Natural killer cell (primary cell): ENCODE measurements at regions not wholly inside any gene's neighbourhood (a gene's known extent, or its start where the extent isn't known, plus 50 kb on each side); places are given as distances from the start of the nearest gene placed in this dataset.

Experiments used
- ATAC-seq, 3 donors: fragments of 150-1000 bp in 2 of 3; fragments of 200-7000 bp in 1 of 3; cut with Tn5 transposase; 1 replicate in 1 of 3; 2 replicates in 2 of 3; pipeline ENCODE4 v1.10.0; 2021; ENCODE audit warnings: mild to moderate bottlenecking in 2 of 3, moderate library complexity in 2 of 3
- DNase-seq, 2 donors: peaks; one replicate each; pipeline versions ENCODE4 v3.0.0 to v3.0.0-alpha.2; 2013 to 2021; ENCODE audit warnings: mixed read lengths in 1 of 2
- H3K27ac ChIP-seq: one replicate; pipeline ENCODE4 v1.5.1; 2013; ENCODE audit warnings: mild to moderate bottlenecking, low read length
- H3K27me3 ChIP-seq: one replicate; pipeline ENCODE4 v1.6.1; 2013; ENCODE audit warnings: low read length; ENCODE audit not compliant: control insufficient read depth, insufficient read depth
- H3K36me3 ChIP-seq: one replicate; pipeline ENCODE4 v1.6.1; 2013; ENCODE audit warnings: low read length; ENCODE audit not compliant: control insufficient read depth, insufficient read depth
- H3K4me1 ChIP-seq: one replicate; pipeline ENCODE4 v1.6.1; 2013; ENCODE audit warnings: low read length; ENCODE audit not compliant: control insufficient read depth, insufficient read depth
- H3K4me3 ChIP-seq: one replicate; pipeline ENCODE4 v1.5.1; 2013; ENCODE audit warnings: low read length
- H3K9me3 ChIP-seq: one replicate; pipeline ENCODE4 v1.6.1; 2013; ENCODE audit warnings: low read length; ENCODE audit not compliant: control insufficient read depth, insufficient read depth
- H3K27ac Mint-ChIP-seq, 2 donors: one replicate each; pipeline ENCODE4 v1.8.0; 2022; ENCODE audit warnings: mild to moderate bottlenecking in 2 of 2, mixed read lengths in 2 of 2, moderate library complexity in 1 of 2
- H3K27me3 Mint-ChIP-seq, 2 donors: one replicate each; pipeline ENCODE4 v1.8.0; 2022; ENCODE audit warnings: low read depth in 2 of 2, mixed read lengths in 2 of 2
- H3K36me3 Mint-ChIP-seq: one replicate; pipeline ENCODE4 v1.8.0; 2022; ENCODE audit warnings: mixed read lengths
- H3K4me1 Mint-ChIP-seq, 2 donors: one replicate each; pipeline ENCODE4 v1.8.0; 2022; ENCODE audit warnings: mixed read lengths in 2 of 2
- H3K4me3 Mint-ChIP-seq: one replicate; pipeline ENCODE4 v1.8.0; 2022; ENCODE audit warnings: mild to moderate bottlenecking, moderate library complexity, mixed read lengths
- H3K9me3 Mint-ChIP-seq, 2 donors: one replicate each; pipeline ENCODE4 v1.8.0; 2022; ENCODE audit warnings: mixed read lengths in 2 of 2
- WGBS: methylation state at CpG from one replicate; pipeline ENCODE4 v1.1.7; 2013; ENCODE audit warnings: missing lambda C conversion rate; ENCODE audit not compliant: insufficient coverage; 5-methylcytosine and 5-hydroxymethylcytosine counted together
- intact Hi-C: fragments of 100-400 bp; cut with micrococcal nuclease; formaldehyde crosslinking; loops from one replicate; pipeline ENCODE4 v1.14.2; 2022
- TF ChIP-seq, protein P1 (sequence below): fragments of 200-600 bp; IDR thresholded peaks from one replicate; pipeline ENCODE4 v1.8.0; 2022; ENCODE audit warnings: antibody characterized with exemption

DNA sequence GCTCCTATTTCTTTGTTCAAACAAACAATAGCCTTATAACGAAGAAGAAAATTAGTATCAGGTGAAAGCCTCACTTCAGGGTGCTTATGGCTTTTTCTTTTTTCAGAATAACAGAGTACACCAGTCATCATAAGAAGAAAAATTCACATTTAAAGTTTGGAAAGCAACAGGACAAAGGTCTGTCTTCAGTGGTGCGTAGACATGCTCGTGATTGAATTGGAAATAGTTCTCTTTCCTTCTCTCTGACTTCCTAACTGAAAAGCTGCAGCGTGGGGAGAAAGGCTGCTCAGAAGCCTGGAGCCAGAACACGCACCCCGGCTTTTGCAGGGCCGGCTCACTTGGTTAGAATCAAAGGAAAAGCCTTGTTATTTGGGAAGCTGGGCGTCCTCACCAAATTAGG is 127.6 kb upstream of the ZNF516 start:
- Mint-ChIP-seq H3K9me3 (no peaks in the 10 kb centered on the region), H3K36me3 (no peaks in the 10 kb centered on the region), H3K27ac (no peak overlapping the region), H3K27me3 (peaks cover 14 to 30% of the 10 kb centered on the region in 2 donors), H3K4me1 (peaks cover 4 to 9% of the 10 kb centered on the region in 2 donors), H3K4me3 (no peak overlapping the region)
- TF ChIP-seq, protein P1, sequence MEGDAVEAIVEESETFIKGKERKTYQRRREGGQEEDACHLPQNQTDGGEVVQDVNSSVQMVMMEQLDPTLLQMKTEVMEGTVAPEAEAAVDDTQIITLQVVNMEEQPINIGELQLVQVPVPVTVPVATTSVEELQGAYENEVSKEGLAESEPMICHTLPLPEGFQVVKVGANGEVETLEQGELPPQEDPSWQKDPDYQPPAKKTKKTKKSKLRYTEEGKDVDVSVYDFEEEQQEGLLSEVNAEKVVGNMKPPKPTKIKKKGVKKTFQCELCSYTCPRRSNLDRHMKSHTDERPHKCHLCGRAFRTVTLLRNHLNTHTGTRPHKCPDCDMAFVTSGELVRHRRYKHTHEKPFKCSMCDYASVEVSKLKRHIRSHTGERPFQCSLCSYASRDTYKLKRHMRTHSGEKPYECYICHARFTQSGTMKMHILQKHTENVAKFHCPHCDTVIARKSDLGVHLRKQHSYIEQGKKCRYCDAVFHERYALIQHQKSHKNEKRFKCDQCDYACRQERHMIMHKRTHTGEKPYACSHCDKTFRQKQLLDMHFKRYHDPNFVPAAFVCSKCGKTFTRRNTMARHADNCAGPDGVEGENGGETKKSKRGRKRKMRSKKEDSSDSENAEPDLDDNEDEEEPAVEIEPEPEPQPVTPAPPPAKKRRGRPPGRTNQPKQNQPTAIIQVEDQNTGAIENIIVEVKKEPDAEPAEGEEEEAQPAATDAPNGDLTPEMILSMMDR: no peak
- ATAC-seq: no peak
- H3K9me3 ChIP-seq: no peaks in the 10 kb centered on the region
- WGBS: 85% methylated on average over 8 of the region's 8 CpGs
- no peak overlapping the region for H3K4me3 ChIP-seq
- H3K27ac ChIP-seq: no peak overlapping the region
- no peak for DNase-seq
- H3K27me3 ChIP-seq: no peaks in the 10 kb centered on the region
- no peaks in the 10 kb centered on the region for H3K36me3 ChIP-seq
- intact Hi-C loops: no loop called here
- H3K4me1 ChIP-seq: peaks cover 8% of the 10 kb centered on the region

DNA sequence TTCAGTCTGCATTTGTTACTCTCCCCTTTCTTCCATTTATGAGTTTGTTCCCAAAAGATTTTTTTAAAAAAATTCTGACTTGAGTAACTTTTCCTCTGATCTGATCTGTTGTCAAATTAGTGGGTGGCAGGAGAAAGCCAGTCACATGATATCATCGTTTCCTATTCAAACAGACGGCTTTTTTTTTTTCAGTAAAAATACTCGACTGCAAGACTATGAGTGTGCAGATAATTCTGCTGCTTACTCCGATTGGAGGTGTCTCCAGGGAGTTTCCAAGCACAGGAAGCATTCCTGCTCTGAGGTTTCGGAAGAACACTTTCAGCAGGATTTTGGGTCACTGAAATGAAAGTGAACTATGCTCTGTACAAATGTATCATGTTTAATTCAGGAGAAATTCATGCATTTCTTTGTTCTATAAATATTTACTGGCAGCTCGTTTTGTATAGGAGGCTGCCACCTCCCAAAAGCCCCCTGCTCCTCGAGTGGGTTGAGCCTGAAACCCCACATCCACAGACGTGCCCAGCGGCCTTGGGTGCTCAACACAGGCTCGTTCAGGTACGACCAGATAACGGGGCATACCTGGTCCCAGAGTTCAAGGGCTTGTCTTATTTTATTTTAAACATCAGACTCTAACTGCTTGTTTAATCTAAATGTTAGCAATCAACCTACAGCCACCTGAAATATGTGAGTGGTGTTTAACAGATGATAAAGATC is 126.9 kb upstream of the ZNF516 start:
- no peaks in the 10 kb centered on the region for H3K36me3 ChIP-seq
- H3K27ac Mint-ChIP-seq: no peak overlapping the region
- peaks cover 8% of the 10 kb centered on the region for H3K4me1 ChIP-seq
- no peak overlapping the region for H3K4me3 Mint-ChIP-seq
- H3K4me3 ChIP-seq: no peak overlapping the region
- no peaks in the 10 kb centered on the region for H3K9me3 ChIP-seq
- no peak overlapping the region for H3K27ac ChIP-seq
- no peaks in the 10 kb centered on the region for H3K27me3 ChIP-seq
- no peaks in the 10 kb centered on the region for H3K36me3 Mint-ChIP-seq
- H3K27me3 Mint-ChIP-seq: peaks cover 14 to 32% of the 10 kb centered on the region in 2 donors
- ATAC-seq: no peak
- no peak for DNase-seq
- 41% methylated on average over 12 of the region's 12 CpGs for WGBS
- H3K4me1 Mint-ChIP-seq: peaks cover 4 to 9% of the 10 kb centered on the region in 2 donors
- no peaks in the 10 kb centered on the region for H3K9me3 Mint-ChIP-seq
- TF ChIP-seq, protein P1: no peak
- intact Hi-C loops: no loop called here

DNA sequence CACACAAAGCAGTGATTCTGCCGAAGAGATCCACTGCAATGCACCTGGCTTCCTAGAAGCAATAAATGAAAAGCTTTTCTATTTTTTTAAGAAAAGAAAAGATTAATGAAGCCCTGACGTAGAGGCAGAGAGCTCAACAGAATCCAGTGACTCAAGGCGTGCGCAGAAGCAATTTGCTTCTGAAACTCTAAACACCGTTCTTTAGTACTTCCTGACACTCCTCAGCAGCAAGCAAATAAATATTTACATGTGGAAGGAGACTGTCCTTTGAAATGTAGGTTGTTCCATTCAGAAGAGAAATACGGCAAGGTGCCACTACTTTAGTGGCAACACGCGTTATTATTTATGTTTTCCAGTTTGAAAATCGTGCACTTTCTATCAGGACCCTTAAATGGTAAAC is 126.2 kb upstream of the ZNF516 start:
- TF ChIP-seq, protein P1: no peak
- H3K9me3 Mint-ChIP-seq: no peaks in the 10 kb centered on the region
- ATAC-seq (no peak), DNase-seq (no peak)
- Histone ChIP-seq H3K27ac (no peak overlapping the region), H3K4me1 (peaks cover 8% of the 10 kb centered on the region), H3K9me3 (no peaks in the 10 kb centered on the region), H3K4me3 (no peak overlapping the region), H3K36me3 (no peaks in the 10 kb centered on the region), H3K27me3 (no peaks in the 10 kb centered on the region)
- peaks cover 14 to 32% of the 10 kb centered on the region in 2 donors for H3K27me3 Mint-ChIP-seq
- no peak overlapping the region for H3K27ac Mint-ChIP-seq
- intact Hi-C loops: no loop called here
- 85% methylated on average over 8 of the region's 9 CpGs for WGBS
- peaks cover 4 to 9% of the 10 kb centered on the region in 2 donors for H3K4me1 Mint-ChIP-seq
- no peak overlapping the region for H3K4me3 Mint-ChIP-seq
- no peaks in the 10 kb centered on the region for H3K36me3 Mint-ChIP-seq
